ENCODE measurements at regions not wholly inside any gene's neighbourhood (a gene's known extent, or its start where the extent isn't known, plus 50 kb on each side); places are given as distances from the start of the nearest gene placed in this dataset.

GRCh38 chr14:45907782-45908181 is 654.8 kb upstream of the MIS18BP1 start:
- TF ChIP-seq EP300 (IDR thresholded peaks at IDR 0.05; ENCODE audit: borderline replicate concordance) (no peak), USF1 (IDR thresholded peaks at IDR 0.05) (no peak), NFIC (IDR thresholded peaks at IDR 0.05) (no peak), RAD21 (IDR thresholded peaks at IDR 0.05; ENCODE audit: low read depth) (no peak), ZBTB7A (IDR thresholded peaks at IDR 0.05; ENCODE audit: low read depth) (no peak), TAF1 (IDR thresholded peaks at IDR 0.05; ENCODE audit: low read depth) (no peak), REST (IDR thresholded peaks at IDR 0.05; ENCODE audit: low read depth) (no peak)
